Keratinocyte (primary cell): ENCODE measurements at regions not wholly inside any gene's neighbourhood (a gene's known extent, or its start where the extent isn't known, plus 50 kb on each side); places are given as distances from the start of the nearest gene placed in this dataset.

Experiments
- DNase-seq: peaks from one replicate; pipeline ENCODE4 v3.0.0-alpha.2; 2011; ENCODE audit warnings: low read depth, missing footprints, low spot score
- FAIRE-seq: peaks from 2 replicates; lab custom pipeline; 2011; peaks lifted over from hg19 to GRCh38; lab: Jason Lieb, UNC
- H2AFZ ChIP-seq: 2 replicates; pipeline ENCODE4 v1.6.0; 2012; ENCODE audit warnings: low read length, control low read depth, inconsistent platforms; ENCODE audit not compliant: control insufficient read depth
- H3K27ac ChIP-seq: 2 replicates; pipeline ENCODE4 v1.5.1; 2011; ENCODE audit warnings: low read length; ENCODE audit not compliant: control insufficient read depth, insufficient read depth
- H3K27me3 ChIP-seq: 3 replicates; pipeline ENCODE4 v1.6.0; 2011; ENCODE audit warnings: low read length; ENCODE audit not compliant: control insufficient read depth, insufficient read depth; ENCODE audit errors: extremely low read depth
- H3K36me3 ChIP-seq, 2 experiments: 2 replicates in 1 of 2; 3 replicates in 1 of 2; pipeline ENCODE4 v1.5.1; 2011; ENCODE audit warnings: low read length in 2 of 2, mild to moderate bottlenecking in 1 of 2; ENCODE audit not compliant: control insufficient read depth in 2 of 2, insufficient read depth in 2 of 2; ENCODE audit errors: extremely low read depth in 1 of 2
- H3K4me1 ChIP-seq: 3 replicates; pipeline ENCODE4 v1.5.1; 2011; ENCODE audit warnings: low read length; ENCODE audit not compliant: control insufficient read depth, insufficient read depth; ENCODE audit errors: extremely low read depth
- H3K4me2 ChIP-seq: 3 replicates; pipeline ENCODE4 v1.6.0; 2011; ENCODE audit warnings: low read depth, low read length; ENCODE audit not compliant: control insufficient read depth, insufficient read depth; ENCODE audit errors: extremely low read depth
- H3K4me3 ChIP-seq, 3 experiments: fragments of 200-600 bp in 1 of 3; sonication (generic) in 1 of 3; 2 replicates in 2 of 3; 3 replicates in 1 of 3; pipeline ENCODE4 v1.5.1; 2011 to 2016; ENCODE audit warnings: low read length in 3 of 3, mild to moderate bottlenecking in 3 of 3, control low read depth in 2 of 3, inconsistent platforms in 1 of 3, low read depth in 1 of 3, mixed read lengths in 1 of 3, mixed run types in 1 of 3, moderate library complexity in 1 of 3; ENCODE audit not compliant: control insufficient read depth in 2 of 3, insufficient read depth in 2 of 3; ENCODE audit errors: extremely low read depth in 1 of 3
- H3K79me2 ChIP-seq: 2 replicates; pipeline ENCODE4 v1.6.0; 2012; ENCODE audit warnings: low read length; ENCODE audit not compliant: control insufficient read depth, insufficient read depth
- H3K9ac ChIP-seq: 3 replicates; pipeline ENCODE4 v1.6.0; 2011; ENCODE audit warnings: low read length; ENCODE audit not compliant: control insufficient read depth, insufficient read depth; ENCODE audit errors: extremely low read depth
- H3K9me1 ChIP-seq: 3 replicates; pipeline ENCODE4 v1.6.0; 2011; ENCODE audit warnings: low read length; ENCODE audit not compliant: control insufficient read depth, insufficient read depth; ENCODE audit errors: extremely low read depth
- H3K9me3 ChIP-seq: 2 replicates; pipeline ENCODE4 v1.5.1; 2012; ENCODE audit warnings: low read depth, low read length; ENCODE audit not compliant: control insufficient read depth
- H4K20me1 ChIP-seq: 3 replicates; pipeline ENCODE4 v1.6.0; 2011; ENCODE audit warnings: low read length; ENCODE audit not compliant: control insufficient read depth, insufficient read depth; ENCODE audit errors: extremely low read depth
- EZH2 ChIP-seq: IDR thresholded peaks from one replicate; pipeline ENCODE4 v1.6.1; 2012; ENCODE audit warnings: inconsistent platforms, mild to moderate bottlenecking, low read length, moderate library complexity
- dilution Hi-C: fragments of 300-500 bp; cut with MboI; formaldehyde crosslinking; loops from one replicate; pipeline ENCODE4 v1.7.0; 2020; ENCODE audit warnings: low sequenced_read_pairs; ENCODE audit not compliant: extremely low pct_ligation_motif_present
- TF ChIP-seq, protein P1 (sequence below), 3 experiments: IDR thresholded peaks in 1 of 3; conservative IDR thresholded peaks in 1 of 3; optimal IDR thresholded peaks in 1 of 3; 2 replicates in 2 of 3; 3 replicates in 1 of 3; pipeline versions ENCODE3 to v1.5.1; 2011; ENCODE audit warnings: low read length in 3 of 3, mild to moderate bottlenecking in 3 of 3, moderate library complexity in 2 of 3, control low read depth in 1 of 3, inconsistent platforms in 1 of 3; ENCODE audit not compliant: insufficient read depth in 2 of 3; ENCODE audit errors: extremely low read depth in 1 of 3

DNA sequence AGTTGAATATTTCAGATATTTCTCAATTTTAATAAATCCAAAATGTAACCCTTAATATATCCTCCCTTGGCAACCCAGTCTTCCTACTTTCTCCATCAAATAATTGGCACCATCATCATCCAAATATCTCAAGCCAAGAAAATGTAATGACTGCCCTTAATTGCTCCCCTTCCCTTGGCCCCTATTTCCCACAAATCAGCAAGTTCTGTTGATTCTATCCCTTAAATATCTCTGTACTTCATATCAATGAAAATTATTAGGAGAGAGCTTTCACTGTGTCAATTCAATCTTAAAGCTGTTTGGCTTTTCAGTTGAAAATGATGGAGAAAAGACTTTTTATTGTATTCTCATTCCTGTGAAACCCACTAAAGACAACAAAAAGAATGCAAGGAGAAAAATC lies 349.8 kb downstream of the HINT1 start:
- Histone ChIP-seq H2AFZ (no peak overlapping the region), H3K9ac (no peak overlapping the region), H3K4me1 (no peaks in the 10 kb centered on the region), H3K4me3 (no peak overlapping the region), H3K27me3 (no peaks in the 10 kb centered on the region), H3K9me3 (no peaks in the 10 kb centered on the region), H3K27ac (no peak overlapping the region), H3K36me3 (no peaks in the 10 kb centered on the region), H4K20me1 (no peaks in the 10 kb centered on the region), H3K9me1 (no peaks in the 10 kb centered on the region), H3K79me2 (no peaks in the 10 kb centered on the region), H3K4me2 (no peak overlapping the region)
- dilution Hi-C loops: no loop called here
- DNase-seq (no peak), FAIRE-seq (no peak)
- TF ChIP-seq, protein P1, sequence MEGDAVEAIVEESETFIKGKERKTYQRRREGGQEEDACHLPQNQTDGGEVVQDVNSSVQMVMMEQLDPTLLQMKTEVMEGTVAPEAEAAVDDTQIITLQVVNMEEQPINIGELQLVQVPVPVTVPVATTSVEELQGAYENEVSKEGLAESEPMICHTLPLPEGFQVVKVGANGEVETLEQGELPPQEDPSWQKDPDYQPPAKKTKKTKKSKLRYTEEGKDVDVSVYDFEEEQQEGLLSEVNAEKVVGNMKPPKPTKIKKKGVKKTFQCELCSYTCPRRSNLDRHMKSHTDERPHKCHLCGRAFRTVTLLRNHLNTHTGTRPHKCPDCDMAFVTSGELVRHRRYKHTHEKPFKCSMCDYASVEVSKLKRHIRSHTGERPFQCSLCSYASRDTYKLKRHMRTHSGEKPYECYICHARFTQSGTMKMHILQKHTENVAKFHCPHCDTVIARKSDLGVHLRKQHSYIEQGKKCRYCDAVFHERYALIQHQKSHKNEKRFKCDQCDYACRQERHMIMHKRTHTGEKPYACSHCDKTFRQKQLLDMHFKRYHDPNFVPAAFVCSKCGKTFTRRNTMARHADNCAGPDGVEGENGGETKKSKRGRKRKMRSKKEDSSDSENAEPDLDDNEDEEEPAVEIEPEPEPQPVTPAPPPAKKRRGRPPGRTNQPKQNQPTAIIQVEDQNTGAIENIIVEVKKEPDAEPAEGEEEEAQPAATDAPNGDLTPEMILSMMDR (optimal IDR thresholded peaks at IDR 0.05 in 1 of 3, IDR thresholded peaks at IDR 0.05 in 1 of 3, conservative IDR thresholded peaks at IDR 0.05 in 1 of 3; ENCODE audit: extremely low read depth in 1 of 3, insufficient read depth in 2 of 3, low read length in 3 of 3): no peak
- TF ChIP-seq EZH2: no peak

DNA sequence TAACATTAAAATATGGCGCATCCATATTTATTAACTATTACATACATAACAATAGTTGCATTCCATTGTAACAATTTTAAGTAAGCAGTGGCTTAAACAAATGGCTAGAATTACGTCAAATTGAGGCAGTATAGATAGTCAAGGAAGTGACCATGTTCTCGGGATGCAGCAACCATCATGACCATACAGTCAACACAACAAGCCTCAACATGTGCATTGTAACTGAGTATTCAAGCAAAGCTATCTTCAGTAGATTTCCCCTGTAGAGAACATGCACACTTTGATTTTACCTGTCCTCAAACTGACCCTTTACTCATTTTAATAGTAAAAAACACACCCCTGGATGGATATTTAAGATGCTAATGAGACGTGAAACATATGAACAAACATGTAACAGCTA lies 356.4 kb downstream of the HINT1 start:
- no peak overlapping the region for H3K4me3 ChIP-seq
- no peaks in the 10 kb centered on the region for H3K9me3 ChIP-seq
- no peak overlapping the region for H3K9ac ChIP-seq
- H3K79me2 ChIP-seq: no peaks in the 10 kb centered on the region
- no peaks in the 10 kb centered on the region for H3K9me1 ChIP-seq
- no peak for TF ChIP-seq EZH2
- TF ChIP-seq, protein P1 (optimal IDR thresholded peaks at IDR 0.05 in 1 of 3, IDR thresholded peaks at IDR 0.05 in 1 of 3, conservative IDR thresholded peaks at IDR 0.05 in 1 of 3; ENCODE audit: extremely low read depth in 1 of 3, insufficient read depth in 2 of 3, low read length in 3 of 3): no peak
- H3K27me3 ChIP-seq: no peaks in the 10 kb centered on the region
- no peak overlapping the region for H3K4me2 ChIP-seq
- FAIRE-seq (no peak), DNase-seq (no peak)
- dilution Hi-C loops: no loop called here
- H3K27ac ChIP-seq: no peak overlapping the region
- no peaks in the 10 kb centered on the region for H3K36me3 ChIP-seq
- no peak overlapping the region for H2AFZ ChIP-seq
- H4K20me1 ChIP-seq: no peaks in the 10 kb centered on the region
- no peaks in the 10 kb centered on the region for H3K4me1 ChIP-seq
